HG03097 (cell line): ENCODE measurements at regions not wholly inside any gene's neighbourhood (a gene's known extent, or its start where the extent isn't known, plus 50 kb on each side); places are given as distances from the start of the nearest gene placed in this dataset.
A peak's percentile ranks its signal among the peaks of the same experiment; 100 is the strongest.

Experiments
- ATAC-seq: cut with Tn5 transposase; IDR thresholded peaks from one replicate; pipeline ENCODE4 v1.9.1; 2021; ENCODE audit not compliant: unreplicated experiment, low FRiP score

GRCh38 chr14:34251662-34252061 lies 210.4 kb downstream of the SPTSSA start:
- ATAC-seq, result no peak

- ATAC-seq, result no peak
Observed at GRCh38 chr14:34250959-34251358, 211.1 kb downstream of the SPTSSA start.

GRCh38 chr14:34247605-34248004 lies 214.4 kb downstream of the SPTSSA start:
- ATAC-seq, result no peak

- ATAC-seq, result no peak
Observed at GRCh38 chr14:34246206-34246605, 215.8 kb downstream of the SPTSSA start.

GRCh38 chr14:34243401-34243800 lies 218.6 kb downstream of the SPTSSA start:
- no peak for ATAC-seq

DNA sequence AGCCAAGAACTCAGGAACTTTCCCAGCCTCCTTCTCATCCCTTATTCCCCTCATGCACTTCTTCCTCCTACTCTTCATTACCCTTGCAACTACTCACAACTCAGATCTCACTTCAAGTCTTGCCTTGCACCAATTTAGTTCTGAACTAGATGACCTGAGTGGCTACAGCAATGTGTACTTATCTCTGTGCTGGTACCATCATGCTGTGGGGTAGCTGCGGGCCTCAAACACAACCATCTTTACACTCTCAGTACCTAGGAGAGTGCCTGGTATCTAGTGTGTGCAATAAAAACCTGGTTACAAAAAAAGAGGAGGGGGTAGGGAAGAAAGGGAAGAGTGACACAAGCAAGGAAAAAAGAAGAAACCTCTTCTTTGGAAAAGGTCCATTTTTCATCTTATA lies 219.0 kb downstream of the SPTSSA start:
- ATAC-seq, result no peak

GRCh38 chr14:34241185-34241711 lies 220.8 kb downstream of the SPTSSA start:
- ATAC-seq, result no peak

DNA sequence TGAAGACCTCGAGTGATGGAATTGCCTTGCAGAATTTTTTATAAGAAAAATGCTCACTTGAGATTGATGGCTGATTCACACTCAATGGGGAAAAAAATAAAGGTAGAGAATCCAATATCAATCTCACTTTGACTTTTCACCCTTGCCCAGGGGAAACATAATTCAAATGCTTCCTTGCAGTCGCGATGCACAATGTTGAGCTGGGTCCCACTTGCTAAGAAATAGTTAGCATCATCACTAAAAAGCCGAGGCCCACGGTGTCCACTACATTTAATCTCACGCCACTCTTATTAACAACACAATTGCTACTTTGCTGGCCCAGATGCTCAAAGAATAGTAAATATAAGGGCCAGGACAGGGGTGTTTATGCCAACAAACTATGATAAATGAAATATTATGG lies 223.4 kb downstream of the SPTSSA start:
- ATAC-seq, result no peak

DNA sequence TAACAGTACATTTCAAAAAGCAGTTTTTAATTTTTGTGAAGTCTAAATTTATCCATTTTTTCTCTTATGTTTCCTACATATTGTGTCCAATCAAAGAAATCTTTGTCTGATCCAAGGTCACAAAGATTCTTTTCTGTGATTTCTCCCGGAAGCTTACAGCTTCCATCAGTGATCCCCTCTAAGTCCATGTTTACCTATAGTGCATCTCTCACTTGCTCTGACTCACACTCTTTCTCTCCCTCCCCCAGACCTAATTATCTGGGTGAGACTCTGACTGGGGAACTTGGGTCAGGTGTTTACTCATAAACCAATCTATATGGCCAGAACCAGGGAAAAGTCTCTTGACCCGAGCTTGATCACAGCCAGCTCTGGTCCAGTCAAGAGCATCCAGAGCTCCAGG lies 224.4 kb downstream of the SPTSSA start:
- no peak for ATAC-seq

GRCh38 chr14:34237081-34237480 lies 225.0 kb downstream of the SPTSSA start:
- no peak for ATAC-seq

DNA sequence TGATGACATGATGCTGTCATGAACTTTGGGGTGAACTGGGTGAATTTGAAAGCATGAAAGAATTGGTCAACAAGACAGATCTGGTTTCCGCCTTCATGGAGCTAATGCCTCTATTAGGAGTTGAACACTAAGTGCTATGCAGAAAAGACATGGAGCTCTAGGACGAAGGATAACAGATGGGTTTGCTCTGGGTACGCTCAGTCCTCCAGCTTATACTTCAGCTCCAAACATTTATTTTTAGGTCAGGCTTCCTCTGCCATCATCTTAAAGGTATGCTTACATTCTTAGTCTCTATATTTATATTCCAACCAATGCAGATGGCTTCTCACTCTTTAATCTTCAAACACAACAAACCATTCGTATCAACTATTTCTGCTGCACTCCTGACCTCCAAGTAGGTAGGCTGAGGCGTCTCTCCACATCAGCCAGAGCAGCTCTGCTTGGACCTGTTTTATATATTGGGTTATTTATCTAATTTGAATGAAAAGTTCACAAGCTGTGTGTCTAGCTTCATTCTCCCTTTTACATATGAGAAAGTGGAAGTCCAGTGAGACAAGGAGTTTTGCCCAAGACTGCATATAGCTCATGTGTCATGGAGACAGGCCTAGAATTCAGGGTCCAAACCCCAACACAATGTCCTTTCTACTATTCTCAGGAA lies 226.3 kb downstream of the SPTSSA start:
- ATAC-seq, result no peak

- no peak for ATAC-seq
Observed at GRCh38 chr14:34234258-34234657, 227.8 kb downstream of the SPTSSA start.

DNA sequence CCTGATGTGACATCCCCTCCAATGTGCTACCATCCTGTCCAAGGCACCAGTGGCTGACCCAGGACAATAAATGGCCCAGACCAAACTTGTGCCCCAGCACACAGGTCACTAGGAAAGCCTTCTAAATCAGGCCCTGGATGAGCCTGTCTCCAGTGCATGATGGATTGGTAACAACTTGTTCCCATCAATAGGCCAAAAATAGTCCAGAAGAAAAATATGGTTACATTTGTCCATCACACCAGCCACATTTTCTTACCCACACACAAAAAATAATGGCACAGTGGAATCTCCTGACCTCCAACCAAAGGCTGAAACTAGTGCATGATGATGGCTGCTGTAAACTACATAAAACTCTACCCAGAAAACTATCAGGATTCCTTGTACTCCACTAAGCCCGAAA lies 228.4 kb downstream of the SPTSSA start:
- no peak for ATAC-seq

GRCh38 chr14:34232790-34233189 lies 229.2 kb downstream of the SPTSSA start:
- no peak for ATAC-seq

- no peak for ATAC-seq
Observed at GRCh38 chr14:34231626-34232025, 230.4 kb downstream of the SPTSSA start.

DNA sequence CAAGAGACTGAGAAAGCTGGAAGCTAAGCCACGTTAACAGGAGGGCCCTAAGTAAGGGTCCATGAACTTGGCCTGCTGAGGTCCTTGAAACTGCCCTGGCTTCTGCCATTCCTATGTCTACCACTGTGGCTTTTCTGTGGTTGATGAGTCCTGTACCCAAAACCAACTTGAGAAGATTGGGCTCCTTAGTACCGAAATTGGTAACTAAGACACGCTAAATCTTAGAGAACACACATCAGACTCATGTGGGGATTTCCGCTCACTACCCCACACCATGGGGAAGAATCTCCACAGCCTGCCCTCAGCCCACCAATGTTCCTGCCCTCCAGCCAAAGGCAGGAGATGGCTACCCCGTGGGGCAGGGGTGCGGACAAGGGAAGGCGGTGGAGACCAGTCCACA lies 232.9 kb downstream of the SPTSSA start:
- no peak for ATAC-seq

DNA sequence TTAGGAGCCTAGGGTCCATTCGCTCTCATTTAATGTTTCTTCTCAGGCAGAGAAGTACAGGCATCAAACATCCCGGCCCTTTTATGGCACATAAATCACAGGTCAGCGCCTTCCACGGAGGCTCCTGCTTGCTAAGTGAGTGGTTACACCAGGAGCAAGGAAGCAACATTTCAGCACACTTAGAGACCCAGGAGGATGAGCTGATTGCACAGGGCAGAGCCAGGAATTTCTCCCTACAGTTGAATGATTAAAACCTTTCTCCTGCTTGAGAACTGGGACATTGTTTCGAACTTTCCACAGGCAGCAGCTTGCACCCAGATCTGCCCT lies 233.4 kb downstream of the SPTSSA start:
- ATAC-seq, result no peak

GRCh38 chr14:34227834-34228649 lies 234.0 kb downstream of the SPTSSA start:
- ATAC-seq, result peak; percentile 68

- no peak for ATAC-seq
Observed at GRCh38 chr14:34224221-34224620, 237.8 kb downstream of the SPTSSA start.

DNA sequence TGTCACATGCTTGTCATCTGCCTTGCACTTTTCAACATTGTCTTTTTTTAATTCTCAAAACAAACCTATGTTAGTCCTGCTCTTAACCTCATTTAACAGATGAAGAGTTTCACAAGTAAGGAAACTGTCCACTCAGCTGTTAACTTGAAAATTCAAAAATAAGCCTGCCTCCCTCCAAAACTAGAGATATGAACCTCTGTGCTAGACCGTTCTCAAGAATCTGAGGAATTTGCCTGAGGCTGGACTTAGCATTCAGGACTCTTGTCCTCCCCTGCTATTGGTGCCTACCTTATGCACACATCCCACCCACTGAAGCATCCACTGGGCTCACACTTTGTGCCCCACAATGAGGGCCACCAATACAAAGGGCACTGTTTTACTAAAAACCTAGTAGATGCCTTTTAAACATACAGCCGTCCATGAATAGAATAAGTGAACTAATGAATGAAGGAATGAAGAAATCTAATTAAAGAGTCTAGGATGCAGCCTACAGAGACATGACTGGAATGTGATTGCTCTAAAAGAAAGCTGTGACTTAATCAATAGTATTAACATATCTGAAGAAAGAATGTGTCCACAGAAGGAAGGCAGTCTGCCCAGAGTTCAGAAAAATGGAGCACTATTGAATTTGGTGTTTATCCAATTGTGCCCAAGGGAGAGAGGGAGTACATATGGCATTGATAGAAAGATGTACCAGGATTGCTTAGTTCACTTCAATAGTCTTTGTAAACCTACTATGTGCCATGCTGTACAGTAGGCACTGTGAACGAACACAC lies 238.5 kb downstream of the SPTSSA start:
- ATAC-seq, result no peak

DNA sequence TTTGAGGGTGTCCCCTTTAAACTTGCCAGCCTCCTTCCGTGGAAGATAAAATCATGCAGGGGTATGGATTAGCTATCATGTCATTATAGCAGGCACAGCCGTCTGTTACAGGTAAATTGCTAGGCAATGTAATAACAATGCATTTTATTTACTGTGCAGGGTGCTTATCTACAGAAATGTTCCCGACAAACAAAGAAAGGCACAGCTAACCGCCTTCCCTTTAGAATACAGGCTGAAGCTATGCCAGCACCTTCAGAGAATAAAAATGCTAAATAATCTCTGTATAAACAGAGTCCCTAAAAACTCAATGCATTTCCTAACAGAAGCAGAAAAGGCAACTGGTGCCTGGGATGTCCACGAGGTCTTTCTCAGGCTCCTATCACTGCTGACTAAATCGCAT lies 239.2 kb downstream of the SPTSSA start:
- no peak for ATAC-seq
